Activated CD8-positive, alpha-beta memory T cell treated with anti-CD3 and anti-CD28 coated beads, Interleukin-2, amount 50 U/mL, for 4 hours (primary cell): ENCODE measurements at regions not wholly inside any gene's neighbourhood (a gene's known extent, or its start where the extent isn't known, plus 50 kb on each side); places are given as distances from the start of the nearest gene placed in this dataset.
"Not testable (repeated sequence)": the region's sequence is repeated elsewhere in the genome, so short reads cannot be mapped to it uniquely, and the experiment has no call there.

Experiments used
- DNase-seq: peaks from one replicate; pipeline ENCODE4 v3.0.0-alpha.2; 2020

GRCh38 chr20:53738039-53738944 lies 144.7 kb upstream of the ZNF217 start:
- DNase-seq, result no peak

DNA sequence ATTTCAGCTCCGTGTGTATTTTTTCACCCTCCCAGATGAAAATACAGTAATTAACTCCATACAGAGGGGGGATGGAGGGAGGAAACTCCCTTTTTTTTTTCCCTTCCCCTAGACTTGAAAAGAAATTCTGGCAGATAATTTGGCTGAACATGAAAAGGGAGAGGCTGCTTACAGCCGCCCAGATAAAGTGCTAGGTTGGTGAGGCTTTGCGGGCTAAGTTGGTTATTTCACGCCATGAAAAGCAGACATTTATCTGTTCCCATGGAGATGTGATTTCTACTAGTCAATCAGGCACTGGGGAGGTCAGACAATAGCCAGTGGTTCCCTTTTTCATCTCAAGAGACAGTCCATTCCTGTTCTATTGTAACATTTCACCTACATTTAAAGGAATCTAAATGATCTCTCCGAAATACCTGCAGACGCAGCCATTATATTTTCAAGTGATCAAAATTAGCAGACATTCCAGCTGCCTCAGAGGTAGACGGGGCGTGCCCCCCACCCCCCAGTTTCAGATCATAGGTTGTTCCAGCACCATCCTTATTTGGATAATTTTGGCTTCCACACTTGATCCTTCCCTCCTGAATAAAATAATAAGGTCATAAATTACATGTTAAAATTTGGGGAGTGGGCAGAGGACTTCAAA lies 143.9 kb upstream of the ZNF217 start:
- DNase-seq, result no peak

- no peak for DNase-seq
These were observed 143.2 kb upstream of the ZNF217 start for GRCh38 chr20:53736757-53737395.

- DNase-seq, result no peak
These were observed 142.6 kb upstream of the ZNF217 start for GRCh38 chr20:53736122-53736756.

DNA sequence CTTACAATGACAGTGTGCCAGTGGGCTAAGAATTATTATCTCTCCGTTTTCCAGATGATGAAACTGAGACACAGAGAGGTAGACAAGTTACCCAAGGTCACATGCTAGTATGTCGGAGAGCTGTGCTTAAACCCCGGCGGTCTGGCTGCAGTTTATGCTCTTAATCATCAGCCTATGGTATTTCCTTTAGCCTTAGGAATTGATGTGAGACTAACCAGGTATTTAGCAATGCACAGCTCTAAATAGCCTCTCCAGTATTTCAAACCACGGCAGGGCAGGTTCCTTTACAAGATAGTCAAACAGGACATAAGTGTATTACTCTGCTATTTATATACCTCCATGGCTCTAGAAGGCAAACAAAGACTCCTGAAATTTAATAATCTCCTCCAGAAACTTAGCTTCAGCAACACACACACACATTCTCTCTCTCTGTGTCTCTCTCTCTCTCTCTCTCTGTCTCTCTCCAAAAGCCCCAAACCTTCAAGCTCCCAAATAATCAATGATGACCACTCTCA lies 142.0 kb upstream of the ZNF217 start:
- DNase-seq, result no peak

DNA sequence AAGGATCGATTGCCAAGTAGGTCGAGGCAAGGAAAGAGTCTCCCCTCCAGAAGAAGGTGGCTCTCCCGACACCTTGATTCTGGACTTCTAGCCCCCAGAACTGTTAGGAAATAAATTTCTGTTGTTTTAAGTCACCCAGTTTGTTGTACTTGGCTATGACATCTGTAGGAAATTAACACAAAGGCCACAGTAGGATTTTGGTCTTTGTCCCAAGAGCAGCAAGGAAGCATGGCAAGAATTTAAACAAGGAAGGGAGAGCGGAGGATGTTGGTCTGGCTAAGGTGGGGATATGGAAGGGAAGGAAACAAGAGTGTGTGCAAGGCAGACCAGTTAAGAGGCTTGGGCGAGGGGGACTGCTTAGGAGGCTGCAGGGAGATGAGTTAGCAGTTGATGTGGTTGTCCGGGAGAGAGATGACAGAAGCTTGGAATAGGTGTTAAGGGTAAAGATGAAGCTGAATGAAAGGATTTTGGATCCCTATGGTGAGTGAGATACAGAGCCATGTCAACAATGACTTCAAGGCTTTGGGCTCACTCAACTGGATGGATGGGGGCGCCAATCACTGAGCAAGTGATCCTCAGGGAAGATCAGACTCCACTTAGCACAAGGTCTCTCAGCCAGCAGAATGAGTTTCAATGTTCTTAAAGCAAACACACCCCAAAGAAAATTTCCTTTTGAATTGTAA lies 140.5 kb upstream of the ZNF217 start:
- DNase-seq, result no peak

GRCh38 chr20:53731595-53731994 lies 138.0 kb upstream of the ZNF217 start:
- DNase-seq, result no peak

DNA sequence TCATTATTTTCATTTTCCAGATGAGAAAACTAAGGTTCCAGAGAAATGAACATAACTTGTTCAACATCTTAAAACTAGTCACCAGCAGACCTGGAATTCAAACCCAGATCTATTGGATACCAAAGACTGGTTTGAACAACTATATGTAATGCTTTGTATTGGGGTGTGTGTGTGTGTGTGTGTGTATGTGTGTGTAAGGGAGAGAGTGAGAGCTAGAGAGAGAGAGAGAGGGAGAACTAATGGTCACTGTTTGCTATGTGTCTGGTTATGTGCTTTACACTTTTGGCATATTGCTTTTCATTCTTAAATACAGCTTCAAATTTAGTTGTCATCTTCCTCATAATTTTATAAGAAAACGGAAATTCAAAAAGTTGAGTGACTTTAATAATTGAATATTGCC lies 134.7 kb upstream of the ZNF217 start:
- no peak for DNase-seq

DNA sequence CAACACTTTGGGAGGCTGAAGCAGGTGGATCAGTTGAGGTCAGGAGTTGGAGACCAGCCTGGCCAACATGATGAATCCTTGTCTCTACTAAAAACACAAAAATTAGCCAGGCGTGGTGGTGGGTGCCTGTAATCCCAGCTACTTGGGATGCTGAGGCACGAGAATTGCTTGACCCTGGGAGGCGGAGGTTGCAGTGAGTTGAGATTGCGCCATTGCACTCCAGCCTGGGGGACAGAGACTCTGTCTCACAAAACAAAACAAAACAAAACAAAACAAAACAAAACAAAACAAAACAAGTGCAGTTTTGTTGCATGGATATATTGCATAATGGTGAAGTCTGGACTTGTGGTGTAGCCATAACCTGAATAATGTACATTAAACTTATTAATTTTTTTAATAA lies 133.6 kb upstream of the ZNF217 start:
- DNase-seq, result not testable (repeated sequence)

DNA sequence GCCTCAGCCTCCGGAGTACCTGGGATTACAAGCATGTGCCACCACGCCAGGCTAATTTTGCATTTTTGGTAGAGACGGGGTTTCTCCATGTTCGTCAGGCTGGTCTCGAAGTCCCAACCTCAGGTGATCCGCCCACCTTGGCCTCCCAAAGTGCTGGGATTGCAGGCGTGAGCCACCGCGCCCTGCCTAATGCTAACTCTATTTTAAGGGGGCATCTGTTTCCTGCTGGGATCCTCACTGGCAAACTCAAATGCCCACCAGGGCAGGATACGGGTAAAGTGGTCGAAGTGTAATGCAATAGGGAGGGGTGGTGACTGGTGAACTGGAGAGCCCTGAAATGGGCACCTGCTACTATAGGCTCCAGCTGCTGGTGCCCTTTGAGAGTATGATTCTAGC lies 131.9 kb upstream of the ZNF217 start:
- no peak for DNase-seq

- DNase-seq, result no peak
These were observed 130.0 kb upstream of the ZNF217 start for GRCh38 chr20:53723621-53724020.

- DNase-seq, result no peak
These were observed 129.4 kb upstream of the ZNF217 start for GRCh38 chr20:53723045-53723444.

DNA sequence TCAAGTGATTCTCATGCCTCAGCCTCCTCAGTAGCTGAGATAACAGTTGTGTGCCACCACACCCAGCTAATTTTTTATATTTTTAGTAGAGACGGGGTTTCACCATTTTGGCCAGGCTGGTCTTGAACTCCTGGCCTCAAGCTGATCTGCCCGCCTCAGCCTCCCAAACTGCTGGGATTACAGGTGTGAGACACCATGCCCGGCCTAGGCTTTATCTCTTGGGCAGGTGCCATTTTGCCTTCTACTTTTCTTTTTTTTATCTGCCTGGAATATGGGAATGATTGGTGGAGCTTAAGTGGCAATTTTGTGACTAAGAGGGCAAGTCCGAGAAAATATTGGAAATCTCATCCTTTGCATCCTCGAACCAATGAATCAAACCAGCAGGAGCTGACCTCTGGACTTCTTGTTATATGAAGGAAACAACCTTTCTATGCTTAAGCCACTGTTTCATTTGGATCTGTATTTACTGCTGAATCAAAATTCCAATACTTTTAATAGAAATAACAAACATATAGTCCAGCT lies 128.9 kb upstream of the ZNF217 start:
- DNase-seq, result no peak

DNA sequence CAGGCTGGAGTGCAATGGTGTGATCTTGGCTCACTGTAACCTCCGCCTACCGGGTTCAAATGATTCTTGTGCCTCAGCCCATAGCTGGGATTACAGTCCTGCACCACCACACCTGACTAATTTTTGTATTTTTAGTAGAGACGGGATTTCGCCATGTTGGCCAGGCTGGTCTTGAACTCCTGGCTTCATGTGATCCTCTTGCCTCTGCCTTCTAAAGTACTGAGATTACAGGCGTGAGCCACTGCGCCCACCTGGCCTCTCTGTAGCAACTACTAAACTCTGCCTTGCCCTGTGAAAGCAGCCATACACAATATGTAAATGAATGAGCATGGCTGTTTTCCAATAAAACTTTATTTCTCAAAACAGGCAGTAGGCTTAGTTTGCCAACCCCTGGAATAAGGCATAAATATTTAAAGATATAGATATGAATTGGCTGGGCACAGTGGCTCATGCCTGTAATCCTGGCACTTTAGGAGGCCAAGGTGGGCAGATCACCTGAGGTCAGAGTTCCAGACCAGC lies 127.9 kb upstream of the ZNF217 start:
- not testable (repeated sequence) for DNase-seq

- not testable (repeated sequence) for DNase-seq
These were observed 125.6 kb upstream of the ZNF217 start for GRCh38 chr20:53719171-53719803.

DNA sequence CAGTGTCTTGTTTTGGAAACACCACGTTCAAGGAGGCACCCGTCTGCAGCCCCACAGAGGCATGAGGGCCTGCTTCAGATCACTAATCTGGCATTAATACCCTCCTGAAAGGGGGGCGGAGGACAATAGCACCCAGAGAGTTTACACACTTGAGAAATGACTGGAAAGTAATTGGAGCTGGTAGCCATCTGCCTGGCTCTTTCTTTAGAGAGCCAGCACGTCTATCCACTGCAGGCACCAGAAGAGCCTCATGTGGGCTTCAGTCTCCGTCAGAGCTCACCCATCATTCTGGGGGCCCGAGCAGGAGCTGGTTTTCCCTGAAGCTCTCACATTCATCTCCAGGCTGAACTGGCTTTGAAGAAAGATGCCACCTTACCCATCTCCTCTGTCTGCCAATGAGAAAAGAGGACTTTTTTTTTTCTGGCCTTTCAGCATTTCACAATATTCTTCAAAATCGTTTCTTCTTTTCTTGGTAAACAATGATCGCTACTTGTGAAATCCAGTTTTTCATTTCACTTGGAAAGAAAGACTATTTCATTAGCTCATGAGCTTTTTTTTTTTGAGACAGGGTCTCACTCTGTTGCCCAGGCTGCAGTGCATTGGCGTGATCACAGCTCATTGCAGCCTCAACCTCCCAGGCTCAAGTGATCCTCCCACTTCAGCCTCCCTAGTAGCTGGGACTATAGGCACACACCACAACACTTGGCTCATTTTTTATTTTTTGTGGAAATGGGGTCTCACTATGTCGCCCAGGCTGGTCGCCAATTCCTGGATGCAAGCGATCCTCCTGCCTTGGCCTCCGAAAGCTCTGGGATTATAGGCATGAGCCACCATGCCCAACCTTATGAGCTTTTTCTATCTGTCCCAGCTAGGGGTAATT lies 124.7 kb upstream of the ZNF217 start:
- no peak for DNase-seq

GRCh38 chr20:53716395-53716794 lies 122.8 kb upstream of the ZNF217 start:
- no peak for DNase-seq

DNA sequence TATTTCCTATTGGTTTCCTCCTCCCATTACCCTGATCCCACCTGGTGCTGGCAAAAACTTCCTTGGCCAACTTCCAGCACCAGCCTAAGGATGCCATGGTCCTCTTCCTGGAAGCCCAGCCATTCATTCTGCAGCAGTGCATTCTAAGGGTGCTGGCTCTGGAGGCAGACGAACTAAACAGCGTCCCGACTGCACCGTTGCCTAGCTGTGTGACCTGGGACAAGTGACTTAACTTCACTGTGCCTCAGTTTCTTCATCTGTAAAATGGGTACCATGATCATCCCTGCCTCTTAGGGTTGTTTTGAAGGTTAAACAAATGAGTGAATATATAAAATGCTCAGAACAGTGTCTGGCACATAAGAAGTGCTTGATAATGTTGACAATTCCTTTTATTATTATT lies 120.9 kb upstream of the ZNF217 start:
- no peak for DNase-seq

GRCh38 chr20:53713328-53714056 lies 119.9 kb upstream of the ZNF217 start:
- DNase-seq, result no peak
